Breast epithelium (tissue), 3 donors: ENCODE measurements at regions not wholly inside any gene's neighbourhood (a gene's known extent, or its start where the extent isn't known, plus 50 kb on each side); places are given as distances from the start of the nearest gene placed in this dataset.
"Not testable (repeated sequence)": the region's sequence is repeated elsewhere in the genome, so short reads cannot be mapped to it uniquely, and the experiment has no call there.

Experiments
- POLR2AphosphoS5 ChIP-seq, 3 donors: sonication (generic); formaldehyde crosslinking; IDR thresholded peaks; one replicate each; pipeline ENCODE4 v1.6.1; 2017; ENCODE audit warnings: antibody characterized with exemption in 3 of 3
- TF ChIP-seq, protein P1 (sequence below), 3 donors: fragments of 450-650 bp; IDR thresholded peaks; one replicate each; pipeline ENCODE4 v1.5.1; 2016 to 2017; ENCODE audit warnings: antibody characterized with exemption in 3 of 3, mild to moderate bottlenecking in 3 of 3, moderate library complexity in 3 of 3

DNA sequence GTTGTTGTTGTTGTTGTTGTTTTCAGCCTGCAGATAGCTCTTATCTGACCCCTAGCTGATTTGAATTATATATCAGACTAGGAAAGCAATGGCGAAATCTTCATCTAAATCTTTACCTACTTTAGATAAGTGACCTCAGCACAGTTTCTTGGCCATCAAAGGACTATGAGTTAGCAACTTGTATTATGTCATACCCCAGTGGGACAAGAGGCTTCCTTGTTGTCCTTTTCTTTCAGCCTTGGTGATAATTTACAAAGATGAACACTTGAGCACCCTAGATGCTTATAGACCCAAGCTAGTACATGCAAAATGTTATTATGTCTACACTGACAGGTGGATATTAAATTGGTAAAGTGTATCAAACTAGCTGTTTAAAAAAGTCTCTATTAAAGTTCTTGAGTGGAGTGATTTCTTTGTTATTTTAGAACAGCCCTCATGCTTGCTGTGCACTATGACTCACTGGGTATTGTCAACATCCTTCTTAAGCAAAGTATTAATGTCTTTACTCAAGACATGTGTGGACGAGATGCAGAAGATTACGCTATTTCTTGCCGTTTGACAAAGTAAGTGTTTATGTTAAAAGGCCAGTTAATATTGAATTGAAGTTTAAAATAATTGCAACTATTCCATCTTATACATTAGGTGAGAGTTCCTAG is 56.6 kb upstream of the ZNF519 start:
- TF ChIP-seq POLR2AphosphoS5 (IDR thresholded peaks at IDR 0.05) = not testable (repeated sequence)
- TF ChIP-seq, protein P1, sequence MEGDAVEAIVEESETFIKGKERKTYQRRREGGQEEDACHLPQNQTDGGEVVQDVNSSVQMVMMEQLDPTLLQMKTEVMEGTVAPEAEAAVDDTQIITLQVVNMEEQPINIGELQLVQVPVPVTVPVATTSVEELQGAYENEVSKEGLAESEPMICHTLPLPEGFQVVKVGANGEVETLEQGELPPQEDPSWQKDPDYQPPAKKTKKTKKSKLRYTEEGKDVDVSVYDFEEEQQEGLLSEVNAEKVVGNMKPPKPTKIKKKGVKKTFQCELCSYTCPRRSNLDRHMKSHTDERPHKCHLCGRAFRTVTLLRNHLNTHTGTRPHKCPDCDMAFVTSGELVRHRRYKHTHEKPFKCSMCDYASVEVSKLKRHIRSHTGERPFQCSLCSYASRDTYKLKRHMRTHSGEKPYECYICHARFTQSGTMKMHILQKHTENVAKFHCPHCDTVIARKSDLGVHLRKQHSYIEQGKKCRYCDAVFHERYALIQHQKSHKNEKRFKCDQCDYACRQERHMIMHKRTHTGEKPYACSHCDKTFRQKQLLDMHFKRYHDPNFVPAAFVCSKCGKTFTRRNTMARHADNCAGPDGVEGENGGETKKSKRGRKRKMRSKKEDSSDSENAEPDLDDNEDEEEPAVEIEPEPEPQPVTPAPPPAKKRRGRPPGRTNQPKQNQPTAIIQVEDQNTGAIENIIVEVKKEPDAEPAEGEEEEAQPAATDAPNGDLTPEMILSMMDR (IDR thresholded peaks at IDR 0.05) = not testable (repeated sequence)
